GM18951 (cell line): ENCODE measurements at regions not wholly inside any gene's neighbourhood (a gene's known extent, or its start where the extent isn't known, plus 50 kb on each side); places are given as distances from the start of the nearest gene placed in this dataset.
A peak's percentile ranks its signal among the peaks of the same experiment; 100 is the strongest.
"Not testable (repeated sequence)": the region's sequence is repeated elsewhere in the genome, so short reads cannot be mapped to it uniquely, and the experiment has no call there.

Experiments used
- POLR2A ChIP-seq: IDR thresholded peaks from 4 replicates; pipeline ENCODE4 v1.6.1; 2011; ENCODE audit warnings: mild to moderate bottlenecking; ENCODE audit not compliant: insufficient read length, insufficient read depth; ENCODE audit errors: extremely low read depth
- in situ Hi-C: fragments of 300-500 bp; cut with MboI; formaldehyde crosslinking; loops from one replicate; pipeline ENCODE4 v1.12.0; 2022; ENCODE audit warnings: low sequenced_read_pairs, mixed read lengths, inconsistent platforms; ENCODE audit not compliant: unreplicated experiment

- no peak for TF ChIP-seq POLR2A
- in situ Hi-C loops: no loop called here
These were observed 169.5 kb upstream of the HAPLN1 start for GRCh38 chr5:83889971-83890745.

- in situ Hi-C loops: no loop called here
- TF ChIP-seq POLR2A: no peak
These were observed 157.5 kb upstream of the HAPLN1 start for GRCh38 chr5:83877911-83878706.

- TF ChIP-seq POLR2A: no peak
- in situ Hi-C loops: no loop called here
These were observed 151.1 kb upstream of the HAPLN1 start for GRCh38 chr5:83871533-83872395.

- TF ChIP-seq POLR2A: no peak
- in situ Hi-C loops: no loop called here
These were observed 145.5 kb upstream of the HAPLN1 start for GRCh38 chr5:83866181-83866580.

- no peak for TF ChIP-seq POLR2A
- in situ Hi-C loops: no loop called here
These were observed 144.9 kb upstream of the HAPLN1 start for GRCh38 chr5:83865579-83865978.

- TF ChIP-seq POLR2A: no peak
- in situ Hi-C loops: no loop called here
These were observed 144.0 kb upstream of the HAPLN1 start for GRCh38 chr5:83864652-83865051.

- TF ChIP-seq POLR2A: no peak
- in situ Hi-C loops: no loop called here
These were observed 136.7 kb upstream of the HAPLN1 start for GRCh38 chr5:83857341-83857740.

GRCh38 chr5:83856881-83857280 lies 136.2 kb upstream of the HAPLN1 start:
- in situ Hi-C loops: no loop called here
- TF ChIP-seq POLR2A: no peak

- in situ Hi-C loops: not testable (repeated sequence)
These were observed 129.8 kb upstream of the HAPLN1 start for GRCh38 chr5:83850412-83850811.

- in situ Hi-C loops: no loop called here
- no peak for TF ChIP-seq POLR2A
These were observed 128.3 kb upstream of the HAPLN1 start for GRCh38 chr5:83848941-83849340.

GRCh38 chr5:83846624-83847350 lies 126.1 kb upstream of the HAPLN1 start:
- in situ Hi-C loops: no loop called here

GRCh38 chr5:83844449-83845068 lies 123.9 kb upstream of the HAPLN1 start:
- TF ChIP-seq POLR2A: peak; percentile 47
- in situ Hi-C loops: no loop called here

More at GRCh38 chr5:83846624-83847350, 126.1 kb upstream of the HAPLN1 start:
- no peak for TF ChIP-seq POLR2A
